GM19455 (cell line): ENCODE measurements at regions not wholly inside any gene's neighbourhood (a gene's known extent, or its start where the extent isn't known, plus 50 kb on each side); places are given as distances from the start of the nearest gene placed in this dataset.
"Not testable (repeated sequence)": the region's sequence is repeated elsewhere in the genome, so short reads cannot be mapped to it uniquely, and the experiment has no call there.

ENCODE experiments used
- ATAC-seq: cut with Tn5 transposase; IDR thresholded peaks from one replicate; pipeline ENCODE4 v1.9.1; 2021; ENCODE audit not compliant: unreplicated experiment

DNA sequence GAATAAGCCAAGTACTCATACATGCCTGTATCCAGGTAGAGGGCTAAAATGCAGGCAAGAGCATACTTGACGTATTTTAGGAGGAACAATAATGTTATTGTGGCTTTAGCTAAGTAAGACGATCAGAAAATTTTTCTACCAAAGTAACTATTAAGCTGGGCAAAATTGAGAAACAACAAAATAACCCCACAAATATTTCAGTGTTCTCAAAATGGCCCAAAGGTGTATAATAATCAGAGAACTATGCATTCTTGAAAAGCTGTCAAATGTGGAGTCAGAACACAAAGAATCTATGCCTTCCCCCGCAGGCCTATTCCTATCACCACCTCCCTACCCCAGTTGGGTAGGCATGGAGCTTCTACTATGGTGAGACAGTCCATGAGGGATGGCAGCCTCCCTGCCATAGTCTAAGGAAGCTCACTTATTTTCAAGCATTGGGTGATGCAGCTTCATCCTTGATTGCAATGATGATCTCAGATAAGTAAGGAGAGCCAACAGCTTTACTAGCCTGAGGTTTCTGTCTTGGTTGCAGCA, 1132.5 kb upstream of the SPRY2 start:
- no peak for ATAC-seq

DNA sequence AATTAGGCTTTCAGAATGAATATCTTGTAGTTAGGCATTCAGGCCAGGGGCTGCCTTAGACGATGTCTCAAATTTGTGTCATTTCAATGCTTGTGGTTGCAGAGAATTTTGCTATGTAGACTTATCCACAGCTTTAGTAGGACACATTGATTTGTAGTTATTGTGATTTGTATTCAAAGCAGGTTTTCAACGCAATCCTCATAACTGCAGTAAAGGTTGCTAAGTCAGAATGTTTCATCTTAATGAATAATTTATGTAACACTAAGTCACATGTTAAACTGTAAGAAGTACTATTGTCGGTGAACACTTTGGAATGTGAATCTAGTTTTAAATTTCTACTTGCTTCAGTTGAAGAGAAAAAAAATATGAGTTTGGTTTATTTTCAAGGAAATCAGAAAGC, 1117.2 kb upstream of the SPRY2 start:
- no peak for ATAC-seq

DNA sequence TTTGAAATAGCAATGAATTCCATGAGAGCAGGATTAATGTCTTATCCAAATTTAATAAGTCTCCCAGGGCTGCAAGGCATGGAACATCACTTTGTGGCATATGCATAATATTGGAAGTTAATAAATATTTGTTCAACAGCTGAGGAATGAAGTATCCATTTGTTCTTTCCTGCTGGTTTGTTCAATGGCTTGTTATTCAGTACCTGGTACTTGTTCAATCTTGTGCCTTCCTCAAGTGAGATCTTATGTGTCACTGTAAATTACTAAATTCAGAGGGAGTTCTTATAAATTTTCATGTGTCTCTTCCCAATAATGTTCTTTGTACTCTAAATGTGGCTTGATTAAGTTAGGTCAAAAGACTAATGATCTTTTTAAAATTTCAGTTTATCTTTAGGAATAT, 1105.5 kb upstream of the SPRY2 start:
- no peak for ATAC-seq

DNA sequence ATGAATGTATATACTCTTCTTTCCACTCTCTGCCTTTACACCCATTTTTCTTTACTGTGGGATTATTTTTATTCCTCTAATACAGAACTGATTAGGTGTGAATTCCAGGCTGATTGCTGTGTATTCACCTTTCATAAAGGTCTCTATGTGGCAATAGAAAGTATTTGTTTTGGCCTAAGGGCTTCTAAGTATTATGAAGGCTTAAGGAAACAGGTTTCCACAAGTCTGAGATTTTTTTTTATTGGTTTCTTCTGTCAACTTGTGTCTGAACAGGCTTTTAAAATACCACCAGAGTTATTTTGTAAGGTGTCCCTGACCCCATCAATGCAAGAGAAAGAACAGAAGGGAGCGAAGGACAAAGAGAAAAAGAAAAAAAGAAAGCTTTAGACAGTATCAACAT, 1102.0 kb upstream of the SPRY2 start:
- ATAC-seq, result no peak

DNA sequence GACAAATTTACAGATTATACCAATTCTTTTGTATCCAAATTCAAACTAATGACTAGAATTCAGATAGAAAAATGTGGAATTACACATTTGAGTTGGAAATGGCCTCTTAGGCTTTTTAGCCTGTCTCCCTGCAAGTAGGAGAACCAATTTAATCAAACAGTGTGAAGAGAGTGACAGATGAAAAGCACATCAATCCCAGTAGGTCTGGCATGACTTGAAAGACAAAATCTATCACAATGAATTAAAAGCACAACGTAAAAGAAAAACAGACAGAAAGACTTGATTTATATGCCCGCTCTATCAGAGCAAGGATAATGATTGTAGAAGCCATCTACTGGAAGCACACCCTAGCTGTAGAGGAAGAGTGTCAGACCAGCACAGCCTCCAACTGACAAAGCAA, 1084.4 kb upstream of the SPRY2 start:
- ATAC-seq, result no peak

DNA sequence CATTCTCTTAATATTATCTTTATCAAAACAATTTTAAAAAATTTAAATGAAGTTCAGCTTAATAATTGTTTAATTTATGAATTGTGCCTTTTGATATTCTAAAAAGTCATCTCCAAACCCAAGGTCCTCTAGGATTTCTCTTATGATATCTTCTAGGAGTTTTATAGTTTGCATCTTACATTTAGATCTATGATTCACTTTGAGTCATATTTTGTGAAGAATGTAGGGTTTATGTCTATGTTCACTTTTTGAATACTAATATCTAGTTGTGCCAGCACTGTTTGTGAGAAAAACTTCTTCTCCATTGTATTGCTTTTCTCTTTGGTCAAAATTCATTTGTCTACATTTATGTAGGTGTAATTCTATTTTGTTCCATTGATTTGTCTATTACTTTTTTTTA, 1068.4 kb upstream of the SPRY2 start:
- ATAC-seq, result no peak

DNA sequence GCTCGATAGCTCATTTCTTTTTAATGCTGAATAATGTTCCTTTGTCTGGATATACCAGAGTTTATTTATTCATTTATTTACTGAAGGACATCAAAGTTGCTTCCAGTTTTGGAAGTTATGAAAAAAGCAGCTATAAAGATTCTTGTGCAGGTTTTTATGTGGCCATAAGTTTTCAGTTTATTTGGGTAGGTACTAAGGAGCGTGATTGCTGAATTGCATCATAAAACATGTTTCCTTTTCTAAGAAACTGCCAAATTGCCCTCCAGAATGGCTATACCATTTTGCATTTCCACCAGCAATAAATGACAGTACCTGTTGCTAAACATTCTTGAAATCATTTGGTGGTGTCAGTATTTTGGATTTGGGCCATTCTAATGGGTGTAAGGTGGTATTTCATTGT, 1067.7 kb upstream of the SPRY2 start:
- ATAC-seq, result no peak

DNA sequence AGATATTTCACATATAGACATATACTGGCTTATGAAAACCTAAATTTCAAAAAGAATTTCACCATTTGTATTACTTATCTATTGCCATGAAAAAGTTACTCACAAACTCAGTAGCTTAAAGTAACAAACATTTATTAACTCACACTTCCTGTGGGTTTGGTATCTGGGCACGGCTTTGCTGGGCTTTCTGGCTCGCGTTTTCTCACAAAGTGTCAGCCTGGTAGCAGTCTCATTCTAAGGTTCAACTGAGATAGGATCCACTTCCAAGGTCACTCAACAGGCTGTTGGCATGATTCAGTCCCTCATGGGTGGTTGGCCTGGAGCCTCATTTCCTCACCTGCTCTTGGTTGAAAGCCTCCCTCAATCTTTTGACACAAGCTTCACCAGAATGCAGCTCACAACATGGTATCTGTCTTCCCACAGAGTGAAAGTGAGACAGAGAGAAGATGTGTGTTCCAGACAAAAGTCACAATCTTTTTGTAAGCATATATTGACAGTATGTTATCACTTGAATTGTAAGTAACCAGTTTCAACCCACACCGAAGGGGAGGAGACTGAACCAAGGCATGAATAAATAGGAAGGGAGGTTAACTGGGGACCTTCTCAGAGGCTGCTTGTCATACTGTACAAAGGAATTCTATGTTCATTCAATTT, 1065.8 kb upstream of the SPRY2 start:
- ATAC-seq, result peak; percentile 65

DNA sequence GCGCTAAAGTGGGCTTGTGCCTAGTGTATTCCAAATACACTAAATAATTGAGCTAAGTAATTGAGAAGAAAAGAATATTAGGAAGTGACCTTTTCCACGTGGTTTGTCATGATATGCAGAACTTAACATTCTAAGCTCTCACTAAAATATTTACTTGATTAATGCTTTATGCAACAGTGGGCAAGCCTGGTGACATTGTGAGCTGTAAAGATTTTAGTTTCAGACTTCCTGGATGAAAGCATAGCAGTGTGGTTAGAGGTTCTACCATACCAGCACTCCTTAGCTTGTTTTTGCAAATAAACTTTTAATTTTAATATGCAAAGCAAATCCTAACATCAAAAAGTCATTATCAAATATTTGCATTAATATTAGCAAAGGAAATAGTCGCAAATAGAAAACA, 1065.1 kb upstream of the SPRY2 start:
- ATAC-seq, result no peak

DNA sequence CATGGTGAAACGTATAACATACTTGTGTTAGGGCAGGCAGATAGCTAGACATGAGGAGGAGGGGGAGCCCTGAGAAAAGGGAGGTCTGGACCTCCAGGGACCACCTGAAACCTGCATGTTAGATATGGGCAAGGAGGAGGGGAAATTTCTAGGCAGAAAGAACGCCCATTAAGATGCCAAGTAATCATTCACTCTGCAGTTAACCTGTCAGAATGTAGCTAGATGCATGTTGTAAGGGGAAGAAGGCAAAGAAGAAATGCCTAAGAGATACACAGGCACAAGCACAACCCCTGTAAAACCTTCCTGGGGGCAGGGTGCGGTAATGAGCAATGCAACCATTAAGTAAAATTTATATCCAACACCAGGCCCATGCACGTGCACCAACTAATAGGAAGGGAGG, 1055.3 kb upstream of the SPRY2 start:
- ATAC-seq, result no peak

DNA sequence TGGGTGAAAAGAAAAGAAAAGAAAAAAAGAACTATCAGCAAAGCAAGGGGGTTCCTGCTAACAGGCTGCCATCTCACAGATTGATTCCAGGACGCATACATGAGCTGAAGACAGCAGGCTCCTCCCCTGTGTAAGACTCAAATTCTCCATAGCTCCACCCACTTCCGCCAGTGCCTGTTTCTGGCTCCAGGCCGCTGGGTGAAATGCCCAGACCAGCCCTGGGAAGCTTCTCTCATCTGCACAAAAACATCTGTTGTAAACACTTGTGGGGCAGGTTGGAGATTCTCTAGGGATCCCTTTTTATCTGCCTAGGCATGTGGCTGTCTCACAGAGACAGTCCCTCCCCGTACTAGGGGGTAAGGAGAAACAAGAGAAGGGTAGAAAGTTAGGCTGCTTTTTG, 1054.4 kb upstream of the SPRY2 start:
- no peak for ATAC-seq

DNA sequence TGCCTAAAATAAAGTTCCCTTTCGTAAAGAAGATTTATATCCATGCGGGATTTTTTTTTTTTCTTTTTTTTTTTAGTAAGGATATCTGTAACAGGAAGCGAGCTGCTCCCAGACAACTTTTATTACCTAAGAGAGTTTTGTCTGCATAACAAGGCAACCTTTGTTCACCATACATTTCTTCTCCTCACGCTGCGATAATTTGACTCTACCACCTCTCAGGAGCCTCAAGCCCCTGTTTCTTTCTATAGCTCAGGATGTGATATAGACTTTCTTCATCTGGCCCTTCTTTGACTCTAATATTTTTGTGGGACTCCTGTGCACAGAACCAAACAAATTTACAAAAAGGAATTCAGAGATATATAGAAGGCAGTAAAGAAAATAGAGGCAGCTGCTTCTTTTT, 1053.7 kb upstream of the SPRY2 start:
- no peak for ATAC-seq

DNA sequence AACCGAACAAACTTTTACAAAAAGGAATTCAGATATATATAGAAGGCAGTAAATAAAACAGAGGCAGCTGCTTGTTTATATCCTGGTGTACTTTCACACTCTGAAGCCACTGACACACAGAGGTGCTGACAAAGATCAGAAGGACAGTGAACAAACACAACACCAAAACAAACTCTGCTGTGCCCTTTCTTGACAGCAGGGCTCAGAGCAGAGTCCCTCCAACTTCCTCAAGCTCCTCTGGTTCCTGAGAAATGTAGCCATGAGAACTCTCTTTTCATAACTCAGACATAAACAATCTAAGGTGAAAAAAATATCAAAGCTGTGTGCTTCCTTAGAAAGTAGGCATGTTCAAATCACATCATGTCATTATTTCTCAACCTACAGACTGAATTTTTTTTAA, 1052.8 kb upstream of the SPRY2 start:
- no peak for ATAC-seq

DNA sequence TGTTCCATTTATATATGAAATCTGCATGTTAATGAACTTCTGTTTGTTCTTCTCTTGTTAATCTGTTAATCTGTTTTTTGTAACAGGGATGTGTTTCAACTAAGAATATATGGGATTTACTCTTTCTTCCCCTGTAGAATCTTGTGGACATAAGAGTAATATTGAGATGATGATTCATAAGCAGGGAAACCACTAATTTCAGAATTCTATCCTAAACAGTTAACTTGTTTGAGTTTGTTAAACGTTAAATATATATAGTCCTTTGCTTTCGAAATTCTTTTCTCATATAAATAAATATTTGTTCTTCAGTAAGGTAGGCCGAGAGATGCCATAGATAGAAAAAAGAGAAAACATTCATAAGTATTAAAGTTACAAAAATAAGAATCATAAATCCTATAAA, 1052.2 kb upstream of the SPRY2 start:
- no peak for ATAC-seq

DNA sequence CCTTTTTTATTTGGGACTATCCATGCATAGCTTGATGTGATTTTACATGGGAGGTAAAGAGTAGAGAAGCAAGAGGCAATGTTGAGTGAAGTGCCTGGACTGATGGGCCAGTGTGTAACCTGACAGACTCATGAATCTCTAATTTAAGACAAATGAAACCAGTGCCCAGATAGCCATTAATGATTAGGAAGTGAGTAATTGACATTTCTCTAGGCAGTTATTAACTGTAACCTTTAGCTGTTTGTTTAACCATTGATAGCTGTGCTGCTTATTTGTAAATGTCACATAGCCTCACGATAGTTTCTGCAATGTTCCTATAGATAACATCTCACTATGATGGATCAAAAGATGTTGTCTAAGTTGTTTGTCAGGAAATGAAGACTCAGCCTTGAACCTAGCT, 1047.5 kb upstream of the SPRY2 start:
- ATAC-seq, result no peak

DNA sequence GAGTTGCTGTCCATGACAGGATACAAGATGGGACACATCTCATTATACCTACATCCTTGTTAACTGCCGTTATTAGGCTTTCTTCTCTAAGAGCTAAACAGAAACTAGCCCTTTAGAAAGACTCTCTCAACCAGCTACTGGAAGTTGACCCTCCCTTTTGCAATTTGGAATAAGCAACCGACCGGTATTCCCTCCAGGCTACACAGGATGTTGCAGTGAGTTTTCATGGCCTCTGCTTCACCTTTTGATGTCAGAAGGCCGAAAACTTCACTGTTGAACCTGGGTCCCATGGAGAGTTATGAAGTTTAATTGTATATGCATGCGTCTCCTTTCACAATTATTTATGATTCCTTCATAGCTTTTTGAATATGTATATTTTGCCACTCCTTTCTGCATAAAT, 1042.5 kb upstream of the SPRY2 start:
- ATAC-seq, result no peak

DNA sequence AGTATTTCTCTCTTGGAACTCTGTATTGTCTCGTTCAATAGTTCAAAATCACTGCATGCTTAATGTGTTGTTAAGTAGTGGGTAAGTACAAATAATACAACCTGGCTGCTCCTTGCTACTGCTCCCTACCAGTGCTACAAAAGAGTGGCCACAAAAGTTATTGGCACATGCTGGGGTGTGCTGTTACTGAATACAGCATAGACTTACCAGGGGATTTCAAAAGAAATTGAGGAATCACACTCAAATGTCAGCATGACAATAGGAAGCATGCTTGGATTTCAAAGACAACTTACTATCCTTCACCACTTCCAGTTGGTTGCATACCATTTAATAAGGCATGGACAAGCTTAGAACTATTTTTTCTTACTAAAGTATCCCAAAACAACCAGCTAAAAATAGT, 1041.3 kb upstream of the SPRY2 start:
- ATAC-seq, result no peak

DNA sequence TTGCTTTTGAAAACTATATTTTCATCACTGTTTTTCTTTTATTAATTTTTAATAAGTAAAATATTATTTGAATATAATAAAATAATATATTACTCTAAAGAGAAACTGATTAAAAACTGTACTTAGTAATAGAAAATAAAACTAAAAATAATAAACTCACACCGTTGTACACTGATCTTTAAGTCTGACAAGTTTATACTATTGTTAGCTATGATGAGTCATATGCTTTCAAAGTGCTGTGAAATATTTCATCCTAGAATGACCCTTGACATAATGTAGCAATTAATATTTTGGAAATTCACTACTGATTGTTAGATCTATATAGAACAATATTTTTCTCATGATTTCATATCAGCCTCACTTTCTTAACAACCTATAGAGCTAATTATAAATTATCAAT, 1040.6 kb upstream of the SPRY2 start:
- no peak for ATAC-seq

DNA sequence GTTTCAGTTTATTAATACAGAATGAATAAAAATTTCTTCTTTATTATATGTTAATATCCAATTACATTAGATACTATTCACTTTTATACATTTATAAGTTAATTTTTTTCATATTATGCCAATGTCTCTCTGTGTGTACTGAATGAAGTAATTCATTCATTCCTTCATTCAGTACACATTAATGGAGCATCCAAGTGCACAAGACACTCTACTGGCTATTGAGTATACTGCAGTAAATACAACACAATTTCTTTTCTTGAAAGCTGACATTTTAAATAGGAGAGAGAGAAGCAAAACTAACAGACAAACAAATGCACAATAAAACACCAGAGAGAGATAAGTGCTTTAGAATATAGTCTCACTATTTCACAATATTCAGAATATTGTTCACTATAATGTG, 1038.3 kb upstream of the SPRY2 start:
- no peak for ATAC-seq

DNA sequence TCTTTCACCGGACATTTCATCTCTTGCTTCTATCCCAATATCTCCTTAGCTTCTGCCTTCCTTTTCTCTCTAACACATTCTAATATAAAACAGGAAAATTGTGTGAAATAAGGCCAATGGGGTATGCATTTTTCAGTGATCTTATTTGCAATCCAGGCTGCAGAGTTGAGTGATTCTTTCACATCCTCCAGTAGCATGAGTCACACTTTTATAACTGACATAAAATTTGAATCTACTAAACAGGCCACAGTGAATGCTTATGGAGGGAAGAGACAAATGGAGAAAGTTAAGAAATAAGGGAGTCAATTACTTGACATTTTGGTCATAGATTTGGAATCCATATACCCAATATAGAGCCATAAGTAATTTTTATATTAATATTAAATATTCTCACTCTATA, 1037.0 kb upstream of the SPRY2 start:
- ATAC-seq, result no peak

DNA sequence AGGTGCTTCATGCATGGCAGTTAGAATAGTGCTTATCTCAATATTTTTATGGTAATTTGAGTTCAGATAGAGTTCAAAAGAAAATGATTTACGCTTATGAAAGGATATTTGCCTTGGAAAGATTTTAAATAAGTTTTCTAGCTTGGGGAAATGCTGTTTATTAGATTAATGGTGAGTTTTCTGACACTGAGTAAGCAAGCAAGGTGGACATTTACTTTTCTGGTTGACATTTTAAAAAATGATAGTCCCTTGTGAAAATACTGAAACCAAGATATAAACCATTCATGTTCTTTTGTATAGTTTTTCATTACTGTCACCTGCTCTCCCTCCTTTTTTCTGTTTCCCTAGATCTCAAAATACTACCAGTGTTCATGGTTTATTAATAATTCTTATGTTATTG, 1034.8 kb upstream of the SPRY2 start:
- ATAC-seq, result no peak

DNA sequence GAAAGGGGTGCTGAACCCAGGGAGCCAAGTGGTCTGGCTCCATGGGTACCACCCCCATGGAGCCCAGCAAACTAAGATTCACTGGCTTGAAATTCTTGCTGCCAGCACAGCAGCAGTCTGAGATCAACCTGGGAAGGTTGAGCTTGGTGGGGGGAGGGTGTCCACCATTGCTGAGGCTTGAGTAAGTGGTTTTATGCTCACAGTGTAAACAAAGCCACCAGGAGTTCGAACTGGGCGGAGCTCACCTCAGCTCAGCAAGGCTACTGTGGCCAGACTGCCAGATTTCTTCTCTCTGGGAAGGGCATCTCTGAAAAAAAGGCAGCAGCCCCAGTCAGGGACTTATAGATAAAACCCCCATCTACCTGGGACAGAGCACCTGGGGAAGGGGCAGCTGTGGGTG, 1021.8 kb upstream of the SPRY2 start:
- ATAC-seq, result not testable (repeated sequence)

DNA sequence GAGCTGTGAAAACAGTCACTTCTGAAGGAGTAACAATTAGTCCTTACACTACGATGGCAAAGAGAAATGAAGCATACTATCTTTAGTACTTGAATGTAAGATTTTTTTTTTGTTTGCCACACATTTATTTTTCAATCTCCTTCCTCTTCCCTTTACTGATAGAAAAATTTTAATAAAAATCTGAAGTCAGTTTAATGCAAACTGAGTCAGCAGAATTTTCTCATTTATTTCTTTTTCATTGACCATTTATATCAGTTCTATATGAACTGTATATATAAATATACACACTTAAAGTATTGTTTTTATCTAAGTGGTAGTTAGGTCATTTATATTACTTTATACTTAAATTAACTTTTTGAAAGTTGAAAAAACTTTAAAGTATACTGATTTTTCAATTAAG, 1009.1 kb upstream of the SPRY2 start:
- ATAC-seq, result no peak
